ENCODE measurements at regions not wholly inside any gene's neighbourhood (a gene's known extent, or its start where the extent isn't known, plus 50 kb on each side); places are given as distances from the start of the nearest gene placed in this dataset.

- TF ChIP-seq, protein P1, sequence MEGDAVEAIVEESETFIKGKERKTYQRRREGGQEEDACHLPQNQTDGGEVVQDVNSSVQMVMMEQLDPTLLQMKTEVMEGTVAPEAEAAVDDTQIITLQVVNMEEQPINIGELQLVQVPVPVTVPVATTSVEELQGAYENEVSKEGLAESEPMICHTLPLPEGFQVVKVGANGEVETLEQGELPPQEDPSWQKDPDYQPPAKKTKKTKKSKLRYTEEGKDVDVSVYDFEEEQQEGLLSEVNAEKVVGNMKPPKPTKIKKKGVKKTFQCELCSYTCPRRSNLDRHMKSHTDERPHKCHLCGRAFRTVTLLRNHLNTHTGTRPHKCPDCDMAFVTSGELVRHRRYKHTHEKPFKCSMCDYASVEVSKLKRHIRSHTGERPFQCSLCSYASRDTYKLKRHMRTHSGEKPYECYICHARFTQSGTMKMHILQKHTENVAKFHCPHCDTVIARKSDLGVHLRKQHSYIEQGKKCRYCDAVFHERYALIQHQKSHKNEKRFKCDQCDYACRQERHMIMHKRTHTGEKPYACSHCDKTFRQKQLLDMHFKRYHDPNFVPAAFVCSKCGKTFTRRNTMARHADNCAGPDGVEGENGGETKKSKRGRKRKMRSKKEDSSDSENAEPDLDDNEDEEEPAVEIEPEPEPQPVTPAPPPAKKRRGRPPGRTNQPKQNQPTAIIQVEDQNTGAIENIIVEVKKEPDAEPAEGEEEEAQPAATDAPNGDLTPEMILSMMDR (IDR thresholded peaks at IDR 0.05 in 2 of 3, conservative IDR thresholded peaks at IDR 0.05 in 1 of 3; ENCODE audit: borderline replicate concordance in 1 of 3, insufficient read depth in 1 of 3, low read depth in 2 of 3, low read length in 2 of 3) = no peak
- TF ChIP-seq EZH2 (IDR thresholded peaks at IDR 0.05) = no peak
- TF ChIP-seq FOSL1 (IDR thresholded peaks at IDR 0.05; ENCODE audit: low read depth) = no peak
- TF ChIP-seq POLR2AphosphoS5 (IDR thresholded peaks at IDR 0.05; ENCODE audit: low read depth, low read length) = no peak
Measured at GRCh38 chr1:34275150-34275549, 98.4 kb downstream of the C1orf94 start (continued).

DNA sequence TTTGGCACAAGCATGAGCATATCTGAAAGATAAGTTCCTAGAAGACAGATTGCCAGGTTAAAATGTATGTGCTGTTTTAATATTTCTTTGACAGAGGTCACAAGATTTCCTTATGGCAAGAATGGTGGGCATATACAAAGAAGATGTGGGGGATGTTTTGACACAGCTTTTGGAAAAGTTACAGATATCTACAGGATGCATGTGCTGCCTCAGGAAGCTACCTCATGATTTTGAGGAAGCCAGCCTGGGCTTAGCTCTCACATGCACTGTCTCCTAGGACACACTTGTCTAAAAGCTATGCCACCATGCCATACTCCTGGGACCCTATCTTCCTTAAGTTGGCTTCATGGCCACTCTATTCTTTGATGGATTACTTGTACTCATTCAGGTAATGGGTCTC is 99.9 kb downstream of the C1orf94 start:
- intact Hi-C loops (cut with micrococcal nuclease) = no loop called here
- ChIA-PET POLR2A (no interaction called here), CTCF (no interaction called here), RAD21 (ENCODE audit: low non-redundant PET in 1 of 2, low total read pairs in 2 of 2, uncharacterized antibody in 2 of 2, unreplicated experiment in 2 of 2) (no interaction called here)
- BruUV-seq (replicated peaks) = no TSS peak
- H4K20me1 ChIP-seq (ENCODE audit: insufficient read depth) = no peaks in the 10 kb centered on the region
- no peak overlapping the region for H3K9ac ChIP-seq (ENCODE audit: low read length)
- TF ChIP-seq FOSL1 (IDR thresholded peaks at IDR 0.05; ENCODE audit: low read depth) (no peak), ZNF274 (IDR thresholded peaks at IDR 0.05; ENCODE audit: low read depth, low read length) (no peak), ZFX (IDR thresholded peaks at IDR 0.05) (no peak), EZH2phosphoT487 (IDR thresholded peaks at IDR 0.05; ENCODE audit: borderline replicate concordance) (no peak), SRF (IDR thresholded peaks at IDR 0.05; ENCODE audit: low read depth) (no peak)
- TF ChIP-seq, protein P2, sequence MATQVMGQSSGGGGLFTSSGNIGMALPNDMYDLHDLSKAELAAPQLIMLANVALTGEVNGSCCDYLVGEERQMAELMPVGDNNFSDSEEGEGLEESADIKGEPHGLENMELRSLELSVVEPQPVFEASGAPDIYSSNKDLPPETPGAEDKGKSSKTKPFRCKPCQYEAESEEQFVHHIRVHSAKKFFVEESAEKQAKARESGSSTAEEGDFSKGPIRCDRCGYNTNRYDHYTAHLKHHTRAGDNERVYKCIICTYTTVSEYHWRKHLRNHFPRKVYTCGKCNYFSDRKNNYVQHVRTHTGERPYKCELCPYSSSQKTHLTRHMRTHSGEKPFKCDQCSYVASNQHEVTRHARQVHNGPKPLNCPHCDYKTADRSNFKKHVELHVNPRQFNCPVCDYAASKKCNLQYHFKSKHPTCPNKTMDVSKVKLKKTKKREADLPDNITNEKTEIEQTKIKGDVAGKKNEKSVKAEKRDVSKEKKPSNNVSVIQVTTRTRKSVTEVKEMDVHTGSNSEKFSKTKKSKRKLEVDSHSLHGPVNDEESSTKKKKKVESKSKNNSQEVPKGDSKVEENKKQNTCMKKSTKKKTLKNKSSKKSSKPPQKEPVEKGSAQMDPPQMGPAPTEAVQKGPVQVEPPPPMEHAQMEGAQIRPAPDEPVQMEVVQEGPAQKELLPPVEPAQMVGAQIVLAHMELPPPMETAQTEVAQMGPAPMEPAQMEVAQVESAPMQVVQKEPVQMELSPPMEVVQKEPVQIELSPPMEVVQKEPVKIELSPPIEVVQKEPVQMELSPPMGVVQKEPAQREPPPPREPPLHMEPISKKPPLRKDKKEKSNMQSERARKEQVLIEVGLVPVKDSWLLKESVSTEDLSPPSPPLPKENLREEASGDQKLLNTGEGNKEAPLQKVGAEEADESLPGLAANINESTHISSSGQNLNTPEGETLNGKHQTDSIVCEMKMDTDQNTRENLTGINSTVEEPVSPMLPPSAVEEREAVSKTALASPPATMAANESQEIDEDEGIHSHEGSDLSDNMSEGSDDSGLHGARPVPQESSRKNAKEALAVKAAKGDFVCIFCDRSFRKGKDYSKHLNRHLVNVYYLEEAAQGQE (IDR thresholded peaks at IDR 0.05; ENCODE audit: low read depth) = no peak
- H3K4me1 ChIP-seq (ENCODE audit: control insufficient read depth in 1 of 2, insufficient read depth in 2 of 2, low read length in 2 of 2) = no peaks in the 10 kb centered on the region
- no peak overlapping the region for H3K4me3 ChIP-seq (replicated peaks in 1 of 2; ENCODE audit: low read depth in 1 of 2, low read length in 2 of 2)
- no peaks in the 10 kb centered on the region for H3K9me3 ChIP-seq (ENCODE audit: control insufficient read depth in 1 of 2, insufficient read depth in 1 of 2, low read depth in 1 of 2, low read length in 2 of 2)
- ATAC-seq (no peak), DNase-seq (ENCODE audit: low read depth, low spot score) (no peak)
- no peak overlapping the region for H2AFZ ChIP-seq (ENCODE audit: low read depth, low read length, poor library complexity, severe bottlenecking)
- H3K27ac ChIP-seq (ENCODE audit: low read depth, low read length) = no peak overlapping the region
- H3K9me2 ChIP-seq (ENCODE audit: insufficient read depth) = no peaks in the 10 kb centered on the region
- no peaks in the 10 kb centered on the region for H3K79me2 ChIP-seq (ENCODE audit: insufficient read depth, low read length)
- H3K27me3 ChIP-seq (ENCODE audit: insufficient read depth, low read length) = 0 out of 2 replicates have a peak, but pooled peaks cover 2% of the 10 kb centered on the region
- H3K36me3 ChIP-seq (ENCODE audit: control insufficient read depth in 1 of 2, insufficient read depth in 2 of 2, low read length in 2 of 2) = no peaks in the 10 kb centered on the region
- H3K4me2 ChIP-seq (ENCODE audit: low read length) = no peak overlapping the region

All from HCT116 (cell line).